ENCODE measurements at regions not wholly inside any gene's neighbourhood (a gene's known extent, or its start where the extent isn't known, plus 50 kb on each side); places are given as distances from the start of the nearest gene placed in this dataset.
A peak's percentile ranks its signal among the peaks of the same experiment; 100 is the strongest.
"Not testable (repeated sequence)": the region's sequence is repeated elsewhere in the genome, so short reads cannot be mapped to it uniquely, and the experiment has no call there.

- TF ChIP-seq, protein P1, sequence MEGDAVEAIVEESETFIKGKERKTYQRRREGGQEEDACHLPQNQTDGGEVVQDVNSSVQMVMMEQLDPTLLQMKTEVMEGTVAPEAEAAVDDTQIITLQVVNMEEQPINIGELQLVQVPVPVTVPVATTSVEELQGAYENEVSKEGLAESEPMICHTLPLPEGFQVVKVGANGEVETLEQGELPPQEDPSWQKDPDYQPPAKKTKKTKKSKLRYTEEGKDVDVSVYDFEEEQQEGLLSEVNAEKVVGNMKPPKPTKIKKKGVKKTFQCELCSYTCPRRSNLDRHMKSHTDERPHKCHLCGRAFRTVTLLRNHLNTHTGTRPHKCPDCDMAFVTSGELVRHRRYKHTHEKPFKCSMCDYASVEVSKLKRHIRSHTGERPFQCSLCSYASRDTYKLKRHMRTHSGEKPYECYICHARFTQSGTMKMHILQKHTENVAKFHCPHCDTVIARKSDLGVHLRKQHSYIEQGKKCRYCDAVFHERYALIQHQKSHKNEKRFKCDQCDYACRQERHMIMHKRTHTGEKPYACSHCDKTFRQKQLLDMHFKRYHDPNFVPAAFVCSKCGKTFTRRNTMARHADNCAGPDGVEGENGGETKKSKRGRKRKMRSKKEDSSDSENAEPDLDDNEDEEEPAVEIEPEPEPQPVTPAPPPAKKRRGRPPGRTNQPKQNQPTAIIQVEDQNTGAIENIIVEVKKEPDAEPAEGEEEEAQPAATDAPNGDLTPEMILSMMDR (conservative IDR thresholded peaks at IDR 0.05; ENCODE audit: low read depth, low read length): no peak
- H3K4me3 ChIP-seq (ENCODE audit: low read depth, low read length): no peak overlapping the region
Measured at GRCh38 chr13:88014527-88014926, 343.4 kb downstream of the SLITRK5 start.

GRCh38 chr13:88022431-88023208 is 351.4 kb downstream of the SLITRK5 start:
- TF ChIP-seq, protein P1 (conservative IDR thresholded peaks at IDR 0.05; ENCODE audit: low read depth, low read length): no peak
- H3K4me3 ChIP-seq (ENCODE audit: low read depth, low read length): no peak overlapping the region
- no peak for DNase-seq (ENCODE audit: low read depth)

More at GRCh38 chr13:88014527-88014926, 343.4 kb downstream of the SLITRK5 start:
- no peak for DNase-seq (ENCODE audit: low read depth)

- DNase-seq (ENCODE audit: low read depth): no peak
Measured at GRCh38 chr13:88026241-88026640, 355.1 kb downstream of the SLITRK5 start.

DNA sequence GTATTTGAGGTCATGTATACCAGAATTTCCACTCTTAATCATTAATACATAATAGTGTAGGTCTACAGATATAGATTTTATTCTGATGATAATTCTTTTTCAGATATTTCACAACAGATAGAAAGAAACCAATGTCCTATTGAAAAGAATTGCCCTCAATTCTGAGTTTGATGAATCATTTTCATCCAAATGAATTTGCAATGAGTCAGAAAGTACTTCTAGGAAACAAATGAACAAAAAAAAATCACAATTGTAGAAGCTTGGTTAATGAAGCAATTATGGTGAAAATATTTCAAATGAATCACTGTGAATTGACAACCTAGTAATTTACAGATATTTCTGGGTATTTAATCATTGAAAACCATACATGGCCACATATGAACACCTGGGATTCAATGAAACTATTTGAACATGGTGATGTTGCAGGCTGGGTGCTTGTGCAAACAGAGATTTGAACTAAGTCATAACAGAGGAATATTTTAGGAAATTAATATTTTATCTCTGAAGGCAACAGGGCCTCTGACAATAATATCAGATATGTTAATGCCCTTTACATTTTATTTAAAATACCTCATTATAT is 360.9 kb downstream of the SLITRK5 start:
- TF ChIP-seq, protein P1 (conservative IDR thresholded peaks at IDR 0.05; ENCODE audit: low read depth, low read length): no peak
- peak; percentile 59 for DNase-seq (ENCODE audit: low read depth)
- no peak overlapping the region for H3K4me3 ChIP-seq (ENCODE audit: low read depth, low read length)

More at GRCh38 chr13:88026241-88026640, 355.1 kb downstream of the SLITRK5 start:
- no peak overlapping the region for H3K4me3 ChIP-seq (ENCODE audit: low read depth, low read length)
- TF ChIP-seq, protein P1 (conservative IDR thresholded peaks at IDR 0.05; ENCODE audit: low read depth, low read length): no peak

DNA sequence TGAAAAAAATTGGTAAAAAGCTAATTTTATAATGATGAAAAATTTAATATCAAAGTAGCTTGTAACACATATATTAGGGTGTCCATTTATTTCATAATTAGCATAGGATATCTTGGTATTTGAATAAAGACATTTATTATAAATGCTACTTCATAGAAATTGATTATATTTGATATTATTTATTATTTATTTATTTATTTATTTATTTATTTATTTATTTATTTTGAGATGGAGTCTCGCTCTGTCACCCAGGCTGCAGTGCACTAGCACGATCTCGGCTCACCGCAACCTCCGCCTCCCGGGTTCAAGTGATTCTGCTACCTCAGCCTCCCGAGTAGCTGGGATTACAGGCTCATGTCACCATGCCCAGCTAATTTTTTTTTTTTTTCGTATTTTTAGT is 365.0 kb downstream of the SLITRK5 start:
- DNase-seq (ENCODE audit: low read depth); H3K4me3 ChIP-seq (ENCODE audit: low read depth, low read length): not testable (repeated sequence)

GRCh38 chr13:88042489-88042888 is 371.3 kb downstream of the SLITRK5 start:
- TF ChIP-seq, protein P1 (conservative IDR thresholded peaks at IDR 0.05; ENCODE audit: low read depth, low read length): no peak
- peak; percentile 36 for DNase-seq (ENCODE audit: low read depth)
- no peak overlapping the region for H3K4me3 ChIP-seq (ENCODE audit: low read depth, low read length)

DNA sequence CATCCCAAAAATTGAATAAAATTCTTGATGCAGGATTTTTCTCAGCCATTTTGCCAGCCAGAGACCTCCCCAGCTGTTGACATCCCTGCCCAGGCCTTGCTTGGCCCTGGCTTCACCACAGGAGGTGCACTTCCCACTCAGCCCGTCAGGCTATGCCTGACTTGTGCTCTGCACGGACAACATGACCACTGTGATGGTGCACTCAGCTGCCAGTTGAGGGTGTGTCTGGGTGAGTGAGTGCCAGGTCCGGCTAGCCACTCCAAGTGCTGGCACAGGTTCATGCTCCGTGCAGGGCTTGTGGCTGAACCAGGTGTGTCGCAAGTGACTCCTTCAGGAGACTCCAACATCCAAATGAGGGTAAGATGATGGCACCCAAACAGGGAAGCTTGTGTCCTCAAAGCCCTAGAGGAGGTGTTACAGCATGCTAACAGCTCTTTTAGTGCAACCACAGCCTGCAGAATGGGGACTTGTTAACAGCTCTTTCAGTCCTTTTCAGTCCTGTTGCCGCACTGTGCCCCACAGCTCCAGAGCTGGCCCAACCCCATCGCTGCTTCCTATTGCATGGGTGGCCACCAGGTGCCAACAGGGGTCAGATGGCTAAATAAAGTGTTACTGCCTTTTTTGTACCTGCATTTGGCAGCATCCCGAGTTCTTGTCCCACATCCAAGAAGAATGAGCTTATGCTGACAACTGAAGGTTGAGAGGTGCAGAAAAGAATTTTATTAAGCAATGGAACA is 380.7 kb downstream of the SLITRK5 start:
- TF ChIP-seq, protein P1 (conservative IDR thresholded peaks at IDR 0.05; ENCODE audit: low read depth, low read length): no peak
- no peak for DNase-seq (ENCODE audit: low read depth)
- no peak overlapping the region for H3K4me3 ChIP-seq (ENCODE audit: low read depth, low read length)

Measured in epithelial cell of proximal tubule (primary cell).